K562 (cell line): ENCODE measurements at regions not wholly inside any gene's neighbourhood (a gene's known extent, or its start where the extent isn't known, plus 50 kb on each side); places are given as distances from the start of the nearest gene placed in this dataset.

Experiments used
- ATAC-seq: fragments of 200-7000 bp; cut with Tn5 transposase; 3 replicates; pipeline ENCODE4 v1.9.1; 2020; ENCODE audit warnings: moderate library complexity
- BruUV-seq: library from RNA; stranded (reverse); fragments of 400-500 nt; replicated peaks from 2 replicates; lab custom pipeline; 2021; lab: Mats Ljungman, UMichigan
- CTCF ChIA-PET: fragments of 300-600 bp; formaldehyde crosslinking; extraction: SDS; loops from one replicate; lab custom pipeline; 2021; ENCODE audit warnings: low intra/inter-chr PET ratio; lab: Yijun Ruan, JAX
- POLR2A ChIA-PET: fragments of 300-600, 350-650 bp; sonication (Branson Sonifier 250); formaldehyde crosslinking; extraction: SDS; loops from one replicate; lab custom pipeline; 2021; ENCODE audit warnings: antibody characterized with exemption, inconsistent platforms; lab: Yijun Ruan, JAX
- DNase-seq, 4 experiments: peaks; one replicate each; pipeline versions ENCODE4 v3.0.0 to v3.0.0-alpha.2; 2011 to 2018; ENCODE audit warnings: low spot score in 3 of 4, mixed read lengths in 3 of 4; ENCODE audit errors: extremely low read depth in 1 of 4
- FAIRE-seq: peaks from 2 replicates; lab custom pipeline; 2011; peaks lifted over from hg19 to GRCh38; lab: Jason Lieb, UNC
- H2AFZ ChIP-seq: 2 replicates; pipeline ENCODE4 v1.6.0; 2011; ENCODE audit warnings: low read depth, low read length, control low read depth, inconsistent platforms
- H3K27ac ChIP-seq: fragments of 200-600 bp; 3 replicates; pipeline ENCODE4 v1.8.0; 2011; ENCODE audit warnings: low read depth, mild to moderate bottlenecking, control low read depth, inconsistent platforms, low read length, moderate library complexity, mixed read lengths; ENCODE audit errors: extremely low read depth
- H3K27me3 ChIP-seq, 2 experiments: fragments of 300-600 bp in 1 of 2; 2 replicates in 1 of 2; 3 replicates in 1 of 2; pipeline versions ENCODE4 v1.6.0 to v1.8.0; 2011; ENCODE audit warnings: inconsistent platforms in 2 of 2, low read length in 2 of 2, mild to moderate bottlenecking in 1 of 2, mixed read lengths in 1 of 2, moderate library complexity in 1 of 2; ENCODE audit not compliant: control insufficient read depth in 2 of 2, insufficient read depth in 2 of 2
- H3K36me3 ChIP-seq: fragments of 300-600 bp; 3 replicates; pipeline ENCODE4 v1.8.0; 2011; ENCODE audit warnings: mild to moderate bottlenecking, low read length, inconsistent platforms; ENCODE audit not compliant: control insufficient read depth, insufficient read depth
- H3K4me1 ChIP-seq, 2 experiments: fragments of 200-600 bp in 1 of 2; replicated peaks in 1 of 2; 2 replicates in 1 of 2; 3 replicates in 1 of 2; pipeline versions ENCODE4 v1.5.1 to v1.8.0; 2011; ENCODE audit warnings: inconsistent platforms in 2 of 2, low read length in 2 of 2, mild to moderate bottlenecking in 1 of 2, mixed read lengths in 1 of 2, moderate library complexity in 1 of 2; ENCODE audit not compliant: control insufficient read depth in 2 of 2, insufficient read depth in 2 of 2
- H3K4me2 ChIP-seq: 2 replicates; pipeline ENCODE4 v1.6.1; 2011; ENCODE audit warnings: low read length, control low read depth, inconsistent platforms, mixed read lengths; ENCODE audit not compliant: insufficient read depth
- H3K4me3 ChIP-seq: fragments of 200-600 bp; sonication (generic), shearing (Covaris generic); 2 replicates; pipeline ENCODE4 v1.5.1; 2016; ENCODE audit warnings: control low read depth, inconsistent platforms
- H3K79me2 ChIP-seq: fragments of 200-600 bp; 3 replicates; pipeline ENCODE4 v1.8.0; 2011; ENCODE audit warnings: low read length, inconsistent platforms; ENCODE audit not compliant: control insufficient read depth, insufficient read depth
- H3K9ac ChIP-seq, 2 experiments: 2 replicates each; pipeline versions ENCODE4 v1.6.0 to v1.6.1; 2011; ENCODE audit warnings: low read depth in 2 of 2, low read length in 2 of 2, control low read depth in 1 of 2, inconsistent platforms in 1 of 2, mild to moderate bottlenecking in 1 of 2, mixed read lengths in 1 of 2; ENCODE audit not compliant: insufficient read depth in 1 of 2
- H3K9me1 ChIP-seq: one replicate; pipeline ENCODE4 v1.6.0; 2011; ENCODE audit warnings: inconsistent platforms, mild to moderate bottlenecking, low read length, moderate library complexity; ENCODE audit not compliant: control insufficient read depth, insufficient read depth
- H3K9me3 ChIP-seq: replicated peaks from 2 replicates; pipeline ENCODE4 v1.5.1; 2011; ENCODE audit warnings: low read depth, low read length, inconsistent platforms; ENCODE audit not compliant: control insufficient read depth, insufficient read depth
- H4K20me1 ChIP-seq: replicated peaks from 2 replicates; pipeline ENCODE4 v1.6.1; 2011; ENCODE audit warnings: low read length, inconsistent platforms, mixed read lengths; ENCODE audit not compliant: control insufficient read depth, insufficient read depth
- CTCF ChIP-seq, 3 experiments: IDR thresholded peaks in 2 of 3; conservative IDR thresholded peaks in 1 of 3; 2 replicates each; pipeline ENCODE4 v1.5.1; 2011 to 2012; ENCODE audit warnings: low read length in 3 of 3, mild to moderate bottlenecking in 3 of 3, control low read depth in 2 of 3, improper control_type of control experiment in 1 of 3, inconsistent platforms in 1 of 3, low read depth in 1 of 3, mixed read lengths in 1 of 3, moderate library complexity in 1 of 3; ENCODE audit not compliant: insufficient read depth in 2 of 3
- RREB1 ChIP-seq: fragments of 250-450 bp; sonication (Bioruptor Pico); IDR thresholded peaks from 2 replicates; pipeline ENCODE4 v1.4.0; 2020
- WGBS: fragments of 100-300 bp; shearing (Covaris generic); methylation state at CpG from one replicate; pipeline ENCODE4 v1.1.6; 2016; ENCODE audit warnings: low coverage, mixed read lengths; ENCODE audit not compliant: insufficient coverage; ENCODE audit errors: missing lambda C conversion rate; 5-methylcytosine and 5-hydroxymethylcytosine counted together
- in situ Hi-C: fragments of 300-500 bp; cut with MboI; formaldehyde crosslinking; loops from 4 replicates; pipeline ENCODE4 v1.15.0; 2018; ENCODE audit warnings: inconsistent platforms, mixed read lengths
- intact Hi-C: fragments of 100-400 bp; cut with micrococcal nuclease; formaldehyde crosslinking; loops from 2 replicates; pipeline ENCODE4 v1.14.2; 2022

- H3K9me1 ChIP-seq = no peaks in the 10 kb centered on the region
- ATAC-seq = peak; percentile 82
- H3K4me2 ChIP-seq = no peak overlapping the region
- H3K4me3 ChIP-seq = no peak overlapping the region
- H3K27ac ChIP-seq = no peak overlapping the region
- H4K20me1 ChIP-seq = no peaks in the 10 kb centered on the region
- in situ Hi-C loops = no loop called here
- ChIA-PET POLR2A (no interaction called here), CTCF (no interaction called here)
- H3K9ac ChIP-seq = no peak overlapping the region
- no peaks in the 10 kb centered on the region for H3K9me3 ChIP-seq
- BruUV-seq = no TSS peak
- FAIRE-seq = no peak
- no peaks in the 10 kb centered on the region for H3K79me2 ChIP-seq
- TF ChIP-seq CTCF (IDR thresholded peaks at IDR 0.05 in 2 of 3, conservative IDR thresholded peaks at IDR 0.05 in 1 of 3; ENCODE audit: insufficient read depth in 2 of 3, low read depth in 1 of 3, low read length in 3 of 3) (peak; percentile 31 to 46 (median 46); a peak in 5 of 6 replicates), RREB1 (no peak)
- H3K4me1 ChIP-seq = no peaks in the 10 kb centered on the region
- DNase-seq = peak; percentile 2 to 30 (median 8)
- H3K36me3 ChIP-seq = no peaks in the 10 kb centered on the region
- H2AFZ ChIP-seq = no peak overlapping the region
- intact Hi-C loops = loop anchor here (10.0 kb wide), 1 partner anchor 204 kb away; no protein-coding TSS in a partner anchor
- WGBS = 0% methylated on average over 2 of the region's 2 CpGs
- H3K27me3 ChIP-seq = no peaks in the 10 kb centered on the region
Measured at GRCh38 chr7:21300692-21301091, 127.2 kb upstream of the SP4 start.
